GM19468 (cell line): ENCODE measurements at regions not wholly inside any gene's neighbourhood (a gene's known extent, or its start where the extent isn't known, plus 50 kb on each side); places are given as distances from the start of the nearest gene placed in this dataset.
"Not testable (repeated sequence)": the region's sequence is repeated elsewhere in the genome, so short reads cannot be mapped to it uniquely, and the experiment has no call there.

Source experiments
- ATAC-seq: cut with Tn5 transposase; IDR thresholded peaks from one replicate; pipeline ENCODE4 v1.9.1; 2021; ENCODE audit warnings: mild to moderate bottlenecking, moderate library complexity, moderate number of reproducible peaks; ENCODE audit not compliant: unreplicated experiment; ENCODE audit errors: extremely low read depth

DNA sequence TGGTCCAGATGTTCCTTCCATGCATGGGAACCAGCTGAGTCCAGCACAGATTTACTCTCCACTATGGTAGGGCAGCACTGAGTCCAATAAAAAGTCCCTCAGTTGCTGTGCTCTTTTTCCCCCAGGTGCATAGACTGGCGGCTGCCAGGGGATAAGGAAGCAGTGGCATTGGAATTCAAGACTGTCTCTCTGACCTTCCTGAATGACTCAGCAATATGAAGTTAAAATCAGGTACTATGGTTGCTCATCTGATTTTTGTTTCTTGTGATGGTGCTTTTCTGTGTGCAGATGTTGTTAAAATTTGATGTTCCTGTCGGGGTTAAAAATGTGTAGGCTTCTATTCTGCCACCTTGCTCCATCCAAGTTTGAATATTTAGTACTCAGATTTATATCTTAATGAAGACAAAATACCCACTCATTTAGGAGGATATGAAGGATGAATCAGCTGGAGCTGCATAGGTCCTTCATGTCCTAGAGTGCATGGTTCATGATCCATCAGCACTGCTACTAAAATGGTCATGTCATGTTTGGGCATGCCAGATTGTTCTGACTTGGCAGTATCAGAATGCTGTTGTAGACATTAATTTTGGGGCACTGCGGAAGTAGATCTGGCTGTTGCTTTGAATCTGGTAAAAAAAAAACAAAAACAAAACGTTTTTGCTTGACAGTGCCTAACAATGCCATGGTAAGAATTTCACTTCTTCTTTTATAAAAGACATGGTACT is 321.2 kb upstream of the MAP3K7 start:
- ATAC-seq: no peak

DNA sequence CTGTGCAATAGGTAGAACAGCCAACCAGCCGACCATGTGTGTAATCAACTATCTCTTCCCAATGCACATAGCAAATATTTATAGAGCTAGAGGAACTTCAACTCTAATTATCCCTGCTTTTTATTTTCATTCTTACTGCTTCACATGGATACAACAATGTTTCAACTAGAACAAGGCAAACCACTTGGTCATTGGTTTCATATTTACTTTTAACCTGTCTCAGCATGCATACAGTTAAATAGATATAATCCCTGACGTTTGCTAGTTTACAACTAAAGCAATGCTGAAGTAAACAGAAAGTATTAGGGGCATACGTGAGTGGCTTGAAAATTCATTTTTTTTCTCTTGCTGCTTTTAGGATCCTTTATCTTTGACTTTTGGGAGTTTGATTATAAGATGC is 318.5 kb upstream of the MAP3K7 start:
- no peak for ATAC-seq

DNA sequence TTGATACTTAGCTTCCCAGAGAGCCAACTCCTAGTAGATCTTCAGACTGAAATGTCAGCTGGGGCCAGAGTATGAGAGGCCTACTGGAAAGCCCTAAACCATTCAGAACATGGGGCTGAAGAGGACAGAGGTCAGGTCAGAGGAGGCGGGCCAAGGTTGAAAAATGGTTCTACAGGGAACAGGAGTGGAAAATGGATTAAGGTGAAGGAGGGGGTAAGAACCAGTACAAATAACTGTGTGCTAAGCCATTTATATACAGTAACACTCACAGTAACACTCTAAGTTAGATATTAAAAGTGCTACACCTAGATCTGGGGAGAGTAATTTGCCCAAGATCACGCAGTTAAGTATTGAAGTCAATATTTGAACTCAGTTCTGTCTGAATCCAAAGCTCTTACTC is 313.2 kb upstream of the MAP3K7 start:
- ATAC-seq: no peak

DNA sequence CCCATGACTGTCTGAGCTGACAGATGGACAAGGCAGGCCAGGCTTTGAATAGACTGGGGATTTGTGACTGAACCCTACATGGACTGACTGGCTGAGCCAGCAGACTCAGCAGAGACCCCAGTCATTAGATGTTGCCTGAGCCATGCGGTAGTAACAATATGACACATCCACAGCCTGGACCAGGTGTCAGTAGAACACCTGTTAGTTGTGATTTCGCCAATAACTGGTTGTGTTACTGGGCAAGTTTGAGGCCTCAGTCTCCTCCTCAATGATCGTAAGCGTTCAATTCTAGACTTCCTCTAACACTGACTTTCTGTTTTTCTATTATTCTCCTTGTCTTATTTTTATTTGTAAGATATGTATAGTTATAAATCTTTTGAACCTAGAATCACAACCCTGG is 311.9 kb upstream of the MAP3K7 start:
- no peak for ATAC-seq

DNA sequence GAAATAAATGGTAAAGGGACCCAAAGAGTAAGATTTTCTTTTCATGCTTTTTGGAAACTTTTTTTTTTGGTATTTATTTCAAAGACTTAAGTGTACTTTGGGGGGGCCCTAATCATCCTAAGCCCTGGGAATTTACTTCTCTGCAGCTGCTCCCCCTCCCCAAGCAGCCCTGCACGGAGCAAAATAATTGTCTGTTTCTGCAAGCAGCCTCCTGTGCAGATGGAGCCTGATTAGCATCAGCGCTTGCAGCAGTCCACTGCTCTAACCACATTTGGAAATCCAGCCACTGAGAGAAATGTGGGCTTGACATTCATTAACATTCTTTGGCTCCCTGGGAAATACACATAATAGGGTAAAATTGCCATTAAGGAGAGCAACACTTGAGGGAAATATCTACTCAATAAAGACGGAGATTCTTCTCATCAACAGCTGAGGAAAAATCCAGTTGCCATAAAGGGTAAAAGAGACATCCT is 309.2 kb upstream of the MAP3K7 start:
- no peak for ATAC-seq

DNA sequence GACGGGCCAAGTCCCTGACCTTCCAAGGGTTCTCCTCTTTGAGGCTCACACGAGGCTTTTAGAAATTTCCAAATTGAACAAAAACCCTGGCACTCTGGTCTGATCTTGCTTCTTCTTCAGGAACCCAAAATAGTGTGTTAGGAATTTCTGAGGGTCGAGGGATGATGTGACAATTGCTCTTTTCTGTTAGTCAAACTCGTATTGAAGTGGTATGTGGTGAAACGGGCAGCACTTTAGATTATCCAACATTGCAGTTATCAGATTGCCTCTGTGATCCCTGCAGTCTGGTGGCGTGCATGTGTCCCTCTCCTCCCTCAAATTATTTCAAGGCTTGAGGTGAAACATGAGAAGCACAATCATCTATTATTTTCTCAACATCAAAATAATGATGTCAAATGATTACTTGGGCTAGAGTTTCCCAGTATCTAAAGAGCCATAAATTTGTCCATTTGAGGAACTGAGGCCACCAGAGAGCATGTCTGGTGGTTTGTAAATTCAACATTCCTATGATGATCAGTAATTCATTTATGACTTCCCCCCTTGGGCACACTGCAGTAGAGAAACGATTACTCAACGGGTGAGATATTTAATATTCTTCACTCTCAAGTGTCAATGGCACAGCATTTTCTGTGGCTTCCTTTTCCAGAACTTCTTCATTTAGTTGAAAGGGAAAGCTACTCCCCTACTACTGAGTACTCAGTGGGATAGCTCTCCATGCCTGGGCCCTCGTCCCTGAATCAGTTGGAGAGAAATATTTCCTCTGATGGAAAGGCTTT is 308.6 kb upstream of the MAP3K7 start:
- ATAC-seq: no peak

DNA sequence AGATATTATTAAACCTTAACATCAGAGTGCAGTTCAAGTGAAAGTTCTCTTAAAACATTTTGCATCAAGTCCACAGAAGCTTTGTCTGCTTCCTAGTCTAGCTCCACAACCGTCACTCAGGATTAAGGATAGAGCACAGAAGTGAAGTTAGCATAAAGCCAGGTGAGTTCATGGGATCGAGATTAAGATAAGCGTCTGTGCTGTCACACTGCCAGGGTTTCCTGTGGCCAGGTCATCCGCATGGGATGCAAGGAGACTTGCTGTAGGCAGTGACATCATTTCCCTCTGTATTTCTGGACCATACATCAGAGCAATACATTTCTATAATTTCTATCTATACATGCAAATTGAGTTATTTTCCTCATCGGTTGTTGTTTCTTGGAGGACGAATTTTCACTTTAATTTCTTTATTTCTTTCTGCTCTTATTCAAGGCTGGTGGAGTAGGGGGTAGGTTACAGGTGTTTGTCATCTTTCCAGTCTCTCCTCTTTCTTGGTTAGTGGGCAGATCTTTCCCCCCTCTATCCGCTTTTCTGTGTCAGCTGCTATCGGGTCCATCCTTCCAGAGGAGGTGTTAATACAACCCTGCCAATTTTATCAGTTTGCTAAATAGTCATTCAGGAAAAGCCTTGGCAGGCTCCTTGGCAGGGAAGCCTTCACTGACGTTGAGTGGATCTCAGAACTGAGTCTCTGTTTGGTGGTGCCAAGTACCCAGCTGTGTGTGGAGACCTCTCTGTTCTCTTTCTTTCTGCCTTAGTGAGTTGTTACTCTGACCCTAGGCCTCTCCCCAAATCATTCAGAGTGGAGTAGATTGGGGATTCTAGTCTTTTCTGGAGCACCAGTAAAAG is 307.6 kb upstream of the MAP3K7 start:
- no peak for ATAC-seq

DNA sequence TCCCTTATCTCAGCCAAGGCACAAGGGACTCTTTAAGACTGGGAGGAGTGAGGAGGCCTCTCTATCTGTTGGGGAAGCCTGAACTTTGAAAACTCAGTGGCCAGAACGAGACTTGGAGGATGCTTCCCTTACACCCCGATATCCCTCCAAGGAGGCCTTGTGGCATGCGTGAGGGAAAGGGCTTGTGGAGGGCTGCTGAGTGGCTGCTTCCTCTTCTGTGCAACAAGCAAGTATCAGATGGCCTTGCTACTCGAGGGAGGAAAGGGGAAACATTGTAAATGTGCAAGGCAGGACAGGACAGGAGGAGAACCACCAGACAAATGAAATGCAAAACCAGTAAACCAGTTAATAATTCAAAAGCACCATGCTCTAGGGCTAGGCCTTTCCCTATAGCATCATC is 306.5 kb upstream of the MAP3K7 start:
- ATAC-seq: no peak

DNA sequence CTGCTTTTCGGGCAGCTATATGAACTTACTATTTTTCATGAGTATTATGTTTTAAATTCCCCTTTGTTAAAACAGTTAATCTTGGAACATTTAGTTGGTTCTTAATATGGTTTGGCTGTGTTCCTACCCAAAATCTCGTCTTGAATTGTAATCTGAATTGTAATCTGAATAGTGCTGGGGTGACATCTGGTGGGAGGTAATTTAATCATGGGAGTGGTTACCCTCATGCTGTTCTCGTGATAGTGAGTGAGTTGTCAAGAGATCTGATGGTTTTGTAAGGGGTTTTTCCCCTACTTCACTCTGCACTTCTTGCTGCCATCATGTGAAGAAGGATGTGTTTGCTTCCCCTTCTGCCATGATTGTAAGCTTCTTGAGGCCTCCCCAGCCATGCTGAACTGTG is 305.4 kb upstream of the MAP3K7 start:
- no peak for ATAC-seq

DNA sequence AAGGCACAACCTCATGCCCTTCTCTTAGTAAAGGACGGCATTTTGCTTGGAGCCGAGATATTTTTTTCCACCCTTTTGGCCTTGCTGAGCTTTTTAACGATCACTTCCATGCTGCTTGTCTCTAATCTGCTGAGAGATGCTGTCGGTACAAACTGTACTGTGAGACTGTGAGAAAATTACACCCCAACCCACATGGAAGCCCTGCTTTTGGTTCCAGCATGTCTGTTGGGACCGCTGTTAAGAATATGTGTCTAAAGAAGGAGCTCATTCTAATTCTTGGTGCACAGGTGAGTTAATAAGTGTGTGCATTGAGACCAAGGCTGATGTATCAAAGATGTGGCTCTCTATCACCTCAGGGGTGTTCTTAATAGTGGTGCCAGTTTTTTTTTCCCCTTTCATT is 304.5 kb upstream of the MAP3K7 start:
- no peak for ATAC-seq

DNA sequence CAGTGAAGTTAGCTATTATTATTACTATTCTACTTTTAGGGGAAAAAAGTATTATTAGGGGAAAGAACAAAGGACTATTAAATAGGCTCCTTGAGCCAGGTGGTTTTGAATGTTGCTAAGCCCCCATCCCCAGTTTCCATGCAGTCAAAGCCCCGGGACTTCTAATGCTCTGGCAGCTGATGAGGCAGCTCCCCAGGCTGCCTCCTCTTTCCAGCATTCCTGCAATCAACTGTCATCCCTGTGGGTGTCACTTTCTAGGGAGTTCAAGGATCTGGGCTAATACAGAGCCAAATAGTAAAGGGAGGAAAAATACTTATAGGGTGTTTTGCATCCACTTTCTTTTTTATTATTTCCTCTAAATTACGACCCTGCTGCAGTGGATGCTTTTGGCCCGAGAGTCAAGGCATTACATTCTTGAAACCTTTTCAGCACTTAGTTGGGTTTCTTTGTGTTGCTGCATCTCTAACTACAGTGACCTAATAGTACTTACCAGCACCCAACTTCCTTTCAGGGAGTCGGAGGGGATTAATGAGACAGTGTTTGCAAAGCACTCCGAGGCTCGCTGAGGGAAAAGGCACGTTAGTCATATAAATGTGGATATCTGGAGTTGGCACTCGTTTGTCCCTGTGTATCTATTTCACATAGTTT is 303.9 kb upstream of the MAP3K7 start:
- ATAC-seq: no peak

DNA sequence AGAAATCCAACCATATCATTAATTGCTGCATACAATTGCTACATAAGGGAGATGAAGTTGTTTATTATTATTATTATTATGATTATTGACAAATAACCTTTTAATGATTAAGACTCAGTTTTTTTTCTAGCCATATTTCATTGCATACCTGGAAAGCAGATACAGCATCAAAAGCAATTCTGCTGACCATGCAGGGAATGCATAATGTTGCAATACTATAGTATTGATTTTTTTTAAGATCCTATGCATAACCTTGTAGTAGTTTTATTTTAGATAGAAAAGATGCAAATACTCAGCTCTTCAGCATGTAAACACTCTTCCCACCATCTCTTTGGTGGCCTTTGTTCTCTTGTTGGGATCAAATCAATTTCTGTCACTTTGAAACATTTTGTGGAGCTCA is 300.9 kb upstream of the MAP3K7 start:
- ATAC-seq: no peak

DNA sequence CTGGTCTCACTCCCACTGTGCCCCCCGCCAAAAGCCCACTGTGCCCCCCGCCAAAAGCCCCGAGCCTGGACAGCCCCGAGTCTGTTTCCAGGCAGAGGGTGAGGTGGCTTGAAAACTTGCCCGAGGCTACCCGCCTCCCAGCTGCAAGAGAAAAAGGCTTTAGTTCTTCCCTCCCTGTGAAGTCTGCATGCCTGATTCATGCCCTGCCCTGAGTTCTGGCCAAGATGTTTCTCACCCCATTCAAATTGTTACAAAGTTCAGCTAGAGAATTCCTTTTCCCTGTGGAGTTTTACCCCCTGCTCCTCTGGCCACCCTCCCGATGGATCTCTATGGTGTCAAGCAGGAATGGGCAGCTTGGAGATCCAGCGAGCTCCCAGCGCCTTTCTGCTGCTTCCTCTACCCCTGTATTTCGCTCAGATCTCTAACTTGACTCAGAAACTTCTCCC is 298.8 kb upstream of the MAP3K7 start:
- ATAC-seq: no peak

DNA sequence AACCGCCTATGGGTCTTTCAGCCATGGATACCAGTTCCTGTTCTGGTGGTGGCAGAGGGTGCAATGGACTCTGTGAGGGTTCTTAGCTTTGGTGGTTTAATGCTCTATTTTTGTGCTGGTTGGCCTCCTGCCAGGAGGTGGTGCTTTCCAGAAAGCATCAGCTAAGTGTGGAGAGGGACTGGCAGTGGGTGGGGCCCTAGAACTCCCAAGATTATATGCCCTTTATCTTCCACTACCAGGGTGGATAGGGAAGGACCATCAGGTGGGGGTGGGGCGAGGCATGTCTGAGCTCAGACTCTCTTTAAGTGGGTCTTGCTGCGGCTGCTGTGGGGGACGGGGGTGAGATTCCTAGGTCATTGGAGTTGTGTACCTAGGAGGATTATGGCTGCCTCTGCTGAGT is 298.3 kb upstream of the MAP3K7 start:
- ATAC-seq: not testable (repeated sequence)

DNA sequence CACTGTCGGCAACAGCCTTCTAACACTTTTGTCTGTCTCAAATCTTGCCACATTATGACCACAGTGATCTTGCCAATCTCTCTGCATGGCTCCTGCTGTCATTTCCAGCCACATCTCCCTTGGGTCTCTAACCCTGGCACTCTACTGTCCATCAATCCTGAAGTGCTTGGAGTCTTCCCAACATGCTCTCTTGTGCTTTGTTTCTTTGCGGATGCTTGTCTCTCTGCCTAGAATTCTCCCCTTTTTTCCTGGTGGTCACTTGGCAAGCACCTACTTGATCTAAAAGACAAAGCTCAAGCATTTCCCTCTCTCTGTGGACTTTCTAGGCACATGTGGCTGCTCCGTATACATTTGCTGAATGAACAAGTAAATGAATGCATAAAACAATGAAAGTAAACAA is 290.7 kb upstream of the MAP3K7 start:
- ATAC-seq: no peak

DNA sequence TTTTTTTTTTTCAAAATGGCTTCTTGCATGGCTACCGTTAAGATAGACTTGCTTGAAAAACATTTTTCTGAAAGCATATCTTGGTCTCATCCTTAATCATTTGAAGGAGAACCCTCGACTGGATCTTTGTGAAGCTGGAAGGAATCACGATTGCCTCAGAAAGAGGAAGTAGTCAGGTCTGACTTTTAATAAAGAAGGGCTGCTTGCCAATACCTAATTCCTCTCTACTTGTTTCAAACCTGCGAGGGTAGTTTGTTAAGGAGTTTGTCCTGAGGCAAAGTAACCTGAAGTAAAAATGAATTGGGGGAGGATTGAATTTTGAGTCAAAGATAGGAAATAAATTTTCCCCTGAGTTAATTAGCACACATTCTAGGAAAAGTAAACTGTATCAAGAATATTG is 288.1 kb upstream of the MAP3K7 start:
- ATAC-seq: no peak

DNA sequence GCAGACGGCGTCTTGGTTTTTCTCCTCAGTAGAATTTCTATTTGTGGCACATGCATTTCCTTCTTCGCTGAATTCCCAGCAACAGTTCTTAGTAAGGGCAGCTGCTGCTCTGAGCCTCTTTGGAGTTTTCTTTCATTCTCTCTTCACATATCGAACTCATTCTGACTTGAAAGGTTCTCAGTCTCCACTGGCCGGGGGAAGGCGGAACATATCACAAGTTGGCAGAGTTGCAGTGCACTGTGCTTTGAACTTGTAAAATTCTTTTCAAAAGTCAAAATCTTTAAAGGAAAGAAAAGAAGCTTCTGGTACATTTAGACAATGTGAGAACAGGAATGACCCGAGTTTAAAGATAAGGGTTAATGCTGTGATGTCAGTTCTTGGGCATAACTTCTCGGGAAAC is 286.1 kb upstream of the MAP3K7 start:
- no peak for ATAC-seq

DNA sequence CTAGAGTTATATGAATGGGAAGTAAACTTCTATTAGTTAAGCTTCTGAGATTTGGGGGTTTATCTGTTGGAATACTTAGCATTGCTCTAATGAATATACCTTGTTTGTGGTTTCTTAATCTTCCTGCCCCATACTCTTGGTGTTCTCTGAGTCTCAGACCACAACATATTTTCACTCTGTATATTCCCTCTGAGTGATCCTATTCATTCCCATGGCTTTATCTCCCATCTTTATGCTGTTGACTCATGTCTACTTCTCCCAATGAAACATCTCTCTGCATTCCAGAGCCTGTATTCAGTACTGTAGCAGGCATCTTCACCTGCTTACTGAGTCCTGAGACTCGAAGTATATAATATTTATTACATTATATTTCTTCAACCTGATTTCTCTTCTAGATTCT is 283.7 kb upstream of the MAP3K7 start:
- ATAC-seq: no peak

DNA sequence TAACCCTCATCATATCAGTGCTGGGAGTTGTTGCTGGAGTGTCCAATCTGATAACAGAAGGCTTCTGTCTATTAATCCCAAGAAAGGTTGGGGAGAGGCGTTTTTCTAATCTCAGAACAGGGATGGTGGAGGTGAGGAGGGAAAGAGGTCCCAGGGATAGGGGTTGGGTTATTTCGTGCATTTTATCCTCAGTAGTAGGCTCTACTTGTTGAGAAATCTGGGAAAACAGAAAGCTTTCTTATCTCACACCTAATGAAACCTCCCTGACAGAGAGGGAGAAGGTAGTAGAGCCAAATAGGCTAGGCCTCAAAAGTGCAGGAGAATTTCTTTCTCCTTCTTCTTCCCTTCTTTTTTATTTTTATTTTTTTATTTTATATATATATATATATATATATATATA is 281.8 kb upstream of the MAP3K7 start:
- ATAC-seq: no peak

DNA sequence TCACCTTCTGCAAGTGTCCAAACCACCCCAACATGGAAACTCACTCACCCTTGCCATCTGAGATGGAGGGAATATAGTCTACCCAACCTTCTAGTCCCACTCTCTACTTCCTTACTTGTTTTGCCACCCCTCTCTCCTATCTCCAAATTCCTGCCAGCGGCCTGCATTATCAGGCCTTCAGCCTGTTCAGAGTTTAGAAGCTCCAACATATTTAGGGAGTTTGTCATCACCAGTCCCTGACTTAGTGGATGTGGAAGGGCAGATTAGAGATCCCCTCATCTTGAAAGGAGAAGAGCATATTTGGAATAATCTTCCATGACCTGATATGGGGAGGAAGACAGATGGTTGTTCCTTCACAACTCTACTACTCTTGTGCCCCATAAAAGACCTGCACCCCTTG is 281.4 kb upstream of the MAP3K7 start:
- no peak for ATAC-seq
